ENCODE measurements at regions not wholly inside any gene's neighbourhood (a gene's known extent, or its start where the extent isn't known, plus 50 kb on each side); places are given as distances from the start of the nearest gene placed in this dataset.
A peak's percentile ranks its signal among the peaks of the same experiment; 100 is the strongest.

DNA sequence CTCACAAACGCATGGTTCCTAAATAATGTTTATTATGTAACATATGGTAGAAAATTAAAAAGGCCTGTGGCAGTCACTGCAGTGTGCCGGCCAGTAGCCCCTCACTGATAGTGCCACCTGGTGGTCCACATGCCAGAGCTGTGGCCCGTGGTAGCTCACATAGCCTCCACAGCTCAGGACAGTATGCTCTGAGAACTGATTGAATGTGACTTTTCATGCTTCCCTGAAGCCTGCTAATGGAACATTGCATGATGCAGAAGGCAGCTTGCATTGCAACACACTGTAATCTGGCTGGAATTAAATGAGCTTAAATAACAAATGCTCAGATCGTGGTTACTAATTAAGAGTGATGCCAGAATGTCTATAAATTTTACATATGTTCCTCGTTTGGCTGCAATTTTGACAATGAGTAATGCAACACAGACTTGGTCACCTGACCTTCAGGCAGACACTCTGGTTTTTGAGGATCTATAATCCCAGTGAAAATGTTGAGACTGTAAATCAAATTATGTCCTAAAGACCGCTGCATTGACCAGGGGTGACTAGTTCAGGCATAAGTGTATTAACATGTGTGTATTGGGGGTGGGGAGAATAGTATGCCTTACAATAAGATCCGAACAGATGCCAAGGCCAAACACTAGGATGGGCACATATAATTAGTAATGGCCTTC is 566.4 kb downstream of the METTL15 start:
- no peak for DNase-seq (ENCODE audit: low read depth)

DNA sequence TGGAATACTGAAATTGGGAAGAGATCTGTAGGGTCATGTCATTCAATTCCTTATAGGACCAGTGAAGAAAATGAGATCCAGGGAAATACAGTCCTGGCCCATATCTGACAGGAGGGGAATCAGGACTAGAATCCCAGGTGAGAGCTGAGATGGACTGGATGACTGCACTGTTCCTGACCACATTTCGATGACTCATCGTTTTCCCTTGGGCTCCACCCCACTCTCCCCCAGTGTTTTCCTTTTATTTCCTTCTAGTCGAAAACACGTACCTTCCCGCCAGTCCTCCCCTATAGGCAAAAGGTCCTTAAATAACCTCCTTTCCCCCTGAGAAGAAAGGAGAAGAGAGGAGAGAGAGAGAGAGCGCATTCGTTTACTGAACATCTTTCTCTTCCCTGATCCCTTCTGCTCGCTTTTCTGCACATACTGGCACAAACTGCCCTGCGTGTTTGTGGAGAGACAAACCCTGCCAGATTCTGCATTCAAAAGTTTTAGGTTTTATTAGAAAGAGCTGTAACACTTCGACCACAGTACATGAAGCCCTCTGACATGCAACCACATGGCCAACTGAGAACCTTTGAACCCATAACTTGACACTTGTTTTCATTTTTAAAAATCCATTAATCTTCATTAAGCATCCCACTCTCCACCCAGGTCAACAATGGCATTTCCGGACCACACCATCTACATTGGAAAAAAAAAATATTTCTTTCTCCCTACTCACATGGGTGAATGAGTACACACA is 565.7 kb downstream of the METTL15 start:
- DNase-seq (ENCODE audit: low read depth): no peak

DNA sequence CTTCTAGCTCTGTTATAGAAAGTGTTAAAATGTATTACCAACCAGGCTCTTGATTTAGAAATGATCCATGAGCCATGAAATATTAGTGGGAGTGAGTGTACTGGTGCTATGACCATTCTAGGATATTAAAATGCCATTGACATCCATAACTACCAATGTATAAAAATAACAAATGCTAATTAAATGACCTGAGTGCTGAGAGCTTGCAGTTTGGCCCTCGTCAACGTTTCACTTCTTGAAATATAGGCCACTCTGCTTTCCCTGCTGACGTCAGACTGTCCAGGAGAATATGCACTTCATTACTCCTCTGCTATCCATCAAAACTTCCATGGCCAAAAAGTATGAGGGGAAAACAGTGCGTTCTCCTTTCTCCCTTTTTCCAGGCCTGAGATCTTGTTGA is 563.1 kb downstream of the METTL15 start:
- DNase-seq (ENCODE audit: low read depth): no peak

DNA sequence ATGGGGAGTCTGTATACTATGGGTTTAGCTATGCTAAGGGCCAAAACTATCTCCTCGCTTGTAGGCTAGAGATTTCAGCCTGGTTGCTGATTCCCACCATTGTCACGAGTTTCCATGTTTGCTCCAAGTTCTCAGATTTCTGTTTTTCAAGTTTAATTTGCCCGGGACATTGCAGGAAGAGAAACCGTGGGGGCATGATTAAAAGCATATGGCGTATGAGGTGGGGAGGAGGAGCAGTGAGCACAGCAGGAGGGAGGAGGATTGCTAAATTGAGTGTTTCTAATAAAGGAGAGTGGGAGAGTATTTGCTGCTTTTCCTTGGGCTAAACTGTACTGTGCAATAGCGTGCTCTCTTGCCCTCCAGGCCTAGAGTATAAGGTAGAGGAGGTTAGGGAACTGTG is 558.4 kb downstream of the METTL15 start:
- DNase-seq (ENCODE audit: low read depth): no peak

- DNase-seq (ENCODE audit: low read depth): no peak
These were observed 551.6 kb downstream of the METTL15 start for GRCh38 chr11:28659716-28660348.

DNA sequence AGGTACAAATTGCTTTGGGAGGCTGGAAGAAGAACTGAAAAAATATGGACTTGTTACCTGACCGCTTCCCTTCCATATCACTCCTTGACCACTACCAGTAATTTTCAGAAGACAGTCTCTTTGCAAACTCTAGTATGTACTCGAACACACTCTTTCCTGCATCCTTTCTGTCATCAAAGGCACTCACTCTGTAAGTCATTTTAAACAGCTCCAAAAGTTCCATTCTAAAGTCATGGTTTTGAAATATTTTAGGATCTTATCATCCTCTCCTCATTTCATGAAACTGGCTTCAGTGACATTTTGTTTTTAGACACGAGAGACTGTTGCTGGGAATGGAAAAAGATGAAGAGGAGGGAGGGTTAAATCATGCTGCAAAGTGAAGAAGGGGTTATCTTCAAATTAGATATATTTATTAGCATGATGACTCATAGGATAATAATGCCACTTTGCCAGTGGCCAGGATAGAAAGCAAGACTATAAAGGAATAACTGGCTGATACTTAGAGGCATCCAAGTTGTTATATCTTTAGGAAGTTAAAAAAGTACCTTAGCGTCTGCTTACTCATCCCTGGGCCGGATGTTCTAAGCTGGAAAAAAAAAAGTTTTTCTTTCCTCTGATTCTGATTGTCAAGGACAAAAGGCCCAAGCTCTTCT is 549.3 kb downstream of the METTL15 start:
- DNase-seq (ENCODE audit: low read depth): no peak

DNA sequence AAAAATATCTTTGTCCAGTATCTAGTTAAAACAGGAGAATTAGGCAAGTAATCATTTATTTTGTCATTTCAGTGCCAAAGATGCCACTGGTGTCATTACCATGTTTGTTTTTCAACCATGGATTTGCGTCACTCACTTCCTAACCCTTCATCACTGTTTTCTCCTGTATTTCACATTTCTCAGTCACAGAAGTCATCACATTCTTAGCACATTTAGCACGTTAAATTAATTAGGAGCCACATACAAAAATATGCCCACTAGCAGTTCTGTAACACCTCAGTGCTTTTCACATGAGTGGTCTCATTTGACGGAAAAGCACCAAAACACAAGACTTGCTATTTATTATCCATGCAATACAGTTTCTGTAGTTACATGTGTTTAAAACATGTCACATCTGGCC is 546.0 kb downstream of the METTL15 start:
- no peak for DNase-seq (ENCODE audit: low read depth)

DNA sequence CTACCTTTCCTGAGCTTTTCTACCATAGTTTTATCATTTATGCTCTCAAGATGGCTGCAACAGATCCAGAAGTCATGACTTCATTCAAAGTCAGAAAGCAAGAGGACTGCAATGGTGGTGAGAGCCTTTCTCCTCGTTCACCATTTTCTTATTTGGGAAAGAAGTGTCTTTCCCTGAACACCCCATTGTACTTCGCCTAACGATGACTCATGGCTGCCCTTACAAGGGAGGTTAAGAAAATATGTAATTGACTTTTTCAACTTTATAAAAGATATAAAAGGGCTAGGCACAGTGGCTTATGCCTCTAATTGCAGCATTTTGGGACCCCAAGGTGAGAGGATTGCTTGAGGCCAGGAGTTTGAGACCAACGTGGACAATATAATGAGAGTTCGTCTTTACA is 541.7 kb downstream of the METTL15 start:
- no peak for DNase-seq (ENCODE audit: low read depth)

GRCh38 chr11:28636566-28636965 is 528.4 kb downstream of the METTL15 start:
- no peak for DNase-seq (ENCODE audit: low read depth)

- DNase-seq (ENCODE audit: low read depth): no peak
These were observed 527.8 kb downstream of the METTL15 start for GRCh38 chr11:28636033-28636432.

- peak; percentile 18 for DNase-seq (ENCODE audit: low read depth)
These were observed 524.1 kb downstream of the METTL15 start for GRCh38 chr11:28632338-28632737.

DNA sequence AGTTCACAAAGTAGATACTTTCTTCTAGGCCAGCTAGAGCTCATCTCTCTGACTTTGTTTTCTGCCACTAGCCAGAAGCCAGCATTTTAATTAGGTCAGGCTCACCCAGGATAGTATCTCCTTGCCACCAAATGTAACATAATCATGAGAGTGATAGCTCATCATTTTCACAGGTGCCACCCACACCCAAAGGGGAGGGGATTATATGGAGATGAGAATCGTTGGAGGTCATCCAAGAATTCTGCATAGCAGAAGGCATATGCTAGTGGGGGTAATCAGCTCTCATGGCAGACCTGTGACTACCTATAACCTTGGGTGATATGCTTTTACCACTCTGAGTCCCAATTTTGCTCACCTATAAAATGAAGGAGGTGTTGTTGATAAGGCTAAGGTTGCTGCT is 523.0 kb downstream of the METTL15 start:
- no peak for DNase-seq (ENCODE audit: low read depth)

DNA sequence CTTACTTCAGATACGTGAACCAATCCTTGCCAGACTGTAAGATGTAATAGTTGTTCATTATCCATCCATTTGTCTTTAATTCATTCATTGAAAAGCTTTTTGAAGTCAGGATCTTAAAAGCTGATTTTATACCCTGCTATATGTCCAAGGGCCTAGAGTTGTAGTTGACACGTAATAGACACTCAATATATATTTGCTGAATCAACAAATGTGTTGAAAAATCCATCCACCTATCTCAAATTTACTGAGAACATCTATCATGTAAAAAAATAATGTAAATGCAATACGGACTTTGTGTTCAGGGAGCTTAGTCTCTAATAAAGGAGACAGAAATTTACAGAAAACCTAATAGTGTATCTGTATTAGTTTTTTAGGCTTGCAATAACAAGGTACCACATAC is 521.0 kb downstream of the METTL15 start:
- DNase-seq (ENCODE audit: low read depth): no peak

- DNase-seq (ENCODE audit: low read depth): no peak
These were observed 520.2 kb downstream of the METTL15 start for GRCh38 chr11:28628412-28628811.

- no peak for DNase-seq (ENCODE audit: low read depth)
These were observed 519.6 kb downstream of the METTL15 start for GRCh38 chr11:28627690-28628255.

- DNase-seq (ENCODE audit: low read depth): no peak
These were observed 517.3 kb downstream of the METTL15 start for GRCh38 chr11:28625532-28625931.

- no peak for DNase-seq (ENCODE audit: low read depth)
These were observed 513.6 kb downstream of the METTL15 start for GRCh38 chr11:28621753-28622152.

- peak; percentile 9 for DNase-seq (ENCODE audit: low read depth)
These were observed 511.8 kb downstream of the METTL15 start for GRCh38 chr11:28619846-28620540.

DNA sequence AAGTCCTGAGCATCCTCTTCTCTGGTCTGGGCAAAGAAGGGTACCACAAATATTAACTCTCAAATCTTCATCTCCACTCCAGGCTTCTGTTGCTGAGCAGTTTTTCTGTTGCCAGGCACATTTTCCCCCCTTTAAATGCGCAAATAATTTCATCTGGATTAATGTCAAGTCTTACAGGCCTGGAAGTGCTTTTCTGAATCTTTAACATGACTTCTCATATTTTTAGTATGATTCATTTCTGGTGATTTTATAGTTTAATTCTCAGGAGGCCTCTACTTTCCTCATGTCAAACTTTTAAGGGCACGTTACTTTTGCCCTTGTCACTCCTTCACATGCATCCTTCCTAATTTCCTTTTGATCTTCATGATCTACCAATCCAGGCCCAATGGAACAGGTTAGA is 510.2 kb downstream of the METTL15 start:
- peak; percentile 23 for DNase-seq (ENCODE audit: low read depth)

GRCh38 chr11:28616160-28616965 is 508.2 kb downstream of the METTL15 start:
- no peak for DNase-seq (ENCODE audit: low read depth)

GRCh38 chr11:28615542-28615941 is 507.4 kb downstream of the METTL15 start:
- DNase-seq (ENCODE audit: low read depth): no peak

Data from HS-5 (cell line).